K562 (cell line): ENCODE measurements at regions not wholly inside any gene's neighbourhood (a gene's known extent, or its start where the extent isn't known, plus 50 kb on each side); places are given as distances from the start of the nearest gene placed in this dataset.

Experiments used
- BHLHE40 ChIP-seq: IDR thresholded peaks from 2 replicates; pipeline ENCODE4 v1.6.1; 2011; ENCODE audit warnings: low read length, improper control_type of control experiment
- CUX1 ChIP-seq: fragments of 200-800 bp; sonication (Bioruptor generic); IDR thresholded peaks from 2 replicates; pipeline ENCODE4 v1.6.1; 2016; ENCODE audit warnings: missing genetic modification characterization, missing compliant biosample characterization
- GATA2 ChIP-seq: sonication (generic); formaldehyde crosslinking; IDR thresholded peaks from 2 replicates; pipeline ENCODE4 v1.4.0; 2020; ENCODE audit warnings: mild to moderate bottlenecking, missing genetic modification reagents
- HDAC6 ChIP-seq: IDR thresholded peaks from 2 replicates; pipeline ENCODE4 v1.6.1; 2012; ENCODE audit warnings: low read depth, mild to moderate bottlenecking, control low read depth, inconsistent platforms, low read length, moderate library complexity
- PATZ1 ChIP-seq: fragments of 250-450 bp; sonication (Bioruptor Pico); IDR thresholded peaks from 2 replicates; pipeline ENCODE4 v1.5.0; 2020; ENCODE audit warnings: mild to moderate bottlenecking, borderline replicate concordance
- POLR2AphosphoS5 ChIP-seq: IDR thresholded peaks from 2 replicates; pipeline ENCODE4 v1.6.1; 2011; ENCODE audit warnings: mild to moderate bottlenecking, low read depth, low read length, moderate library complexity; ENCODE audit not compliant: control insufficient read depth, insufficient read depth
- SNAPC5 ChIP-seq: fragments of 250-450 bp; sonication (Bioruptor Pico); IDR thresholded peaks from 2 replicates; pipeline ENCODE4 v1.8.0; 2021; ENCODE audit warnings: moderate library complexity, mild to moderate bottlenecking, inconsistent platforms
- TAF1 ChIP-seq: IDR thresholded peaks from 2 replicates; pipeline ENCODE4 v1.6.1; 2011; ENCODE audit warnings: mild to moderate bottlenecking, low read length, moderate library complexity; ENCODE audit not compliant: insufficient read depth, control insufficient read depth, severe bottlenecking; ENCODE audit errors: extremely low read depth
- ZNF175 ChIP-seq: fragments of 200-800 bp; sonication (Bioruptor generic); IDR thresholded peaks from 2 replicates; pipeline ENCODE4 v1.6.1; 2016; ENCODE audit warnings: low read depth, mild to moderate bottlenecking, missing genetic modification characterization, missing compliant biosample characterization

DNA sequence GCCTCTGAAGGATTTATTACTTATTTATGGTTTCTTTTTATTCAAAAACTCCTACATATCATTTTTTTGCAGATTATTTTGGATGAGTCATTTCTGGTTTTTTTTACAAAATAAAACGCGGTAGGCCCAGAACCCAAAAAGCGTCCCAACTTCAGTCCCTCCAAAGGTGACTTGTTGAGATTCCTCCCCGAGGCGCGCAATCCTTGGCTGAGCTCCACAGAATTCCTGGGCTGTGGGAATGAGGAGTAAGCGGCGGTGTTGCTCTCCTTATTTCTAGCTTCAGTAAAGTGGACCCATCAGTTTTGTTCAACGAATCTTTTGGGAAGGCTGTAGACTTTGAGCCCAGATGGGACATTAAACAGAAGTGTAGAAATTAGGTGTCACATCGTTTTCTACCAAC, 67.0 kb upstream of the RMP24 start:
- no peak for TF ChIP-seq GATA2 (CRISPR knock-in tag)
- no peak for TF ChIP-seq CUX1 (CRISPR knock-in tag)
- TF ChIP-seq SNAPC5 (CRISPR knock-in tag): no peak
- TF ChIP-seq POLR2AphosphoS5: no peak
- no peak for TF ChIP-seq HDAC6
- TF ChIP-seq BHLHE40: no peak
- TF ChIP-seq TAF1: no peak
- no peak for TF ChIP-seq PATZ1
- TF ChIP-seq ZNF175 (CRISPR knock-in tag): no peak
